ENCODE measurements at regions not wholly inside any gene's neighbourhood (a gene's known extent, or its start where the extent isn't known, plus 50 kb on each side); places are given as distances from the start of the nearest gene placed in this dataset.

DNA sequence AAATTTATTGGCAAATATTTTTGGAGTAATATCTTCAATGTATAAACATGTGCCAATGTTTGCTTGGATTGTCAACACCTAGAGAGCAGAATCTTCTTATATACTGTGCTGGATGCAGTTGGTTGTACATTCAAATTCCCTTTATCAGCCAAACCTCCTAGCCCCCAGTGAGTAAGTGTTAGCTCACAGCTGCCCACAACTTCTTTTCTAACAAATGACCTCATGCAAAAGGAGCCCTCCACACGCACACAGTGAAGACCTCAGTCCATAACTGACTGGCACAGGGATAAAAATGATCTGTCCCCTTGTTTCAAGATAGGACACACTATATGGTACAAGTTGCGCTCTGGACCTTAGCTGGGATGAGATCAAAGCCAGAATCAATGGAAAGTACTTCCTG is 458.0 kb upstream of the NWD2 start:
- no peak for DNase-seq (ENCODE audit: low read depth in 4 of 4, low spot score in 1 of 4)

DNA sequence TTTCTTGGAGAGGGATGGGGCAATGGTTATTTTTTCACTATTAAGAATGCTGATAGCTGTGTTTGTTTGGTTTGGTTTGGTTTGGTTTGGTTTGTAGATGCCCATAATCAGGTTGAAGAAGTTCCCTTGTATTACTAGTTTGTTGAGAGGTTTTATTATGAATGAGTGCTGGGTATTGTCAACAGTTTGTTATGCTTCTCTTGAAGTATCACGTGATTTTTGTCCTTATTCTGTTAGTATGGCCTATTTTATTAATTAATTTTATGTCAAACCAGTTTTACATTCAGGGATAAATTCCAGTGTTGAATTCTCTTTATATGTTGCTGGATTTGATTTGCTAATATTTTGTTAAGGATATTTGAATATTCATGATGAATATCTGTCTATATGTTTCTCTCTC is 449.8 kb upstream of the NWD2 start:
- DNase-seq (ENCODE audit: low read depth in 4 of 4, low spot score in 1 of 4): no peak

DNA sequence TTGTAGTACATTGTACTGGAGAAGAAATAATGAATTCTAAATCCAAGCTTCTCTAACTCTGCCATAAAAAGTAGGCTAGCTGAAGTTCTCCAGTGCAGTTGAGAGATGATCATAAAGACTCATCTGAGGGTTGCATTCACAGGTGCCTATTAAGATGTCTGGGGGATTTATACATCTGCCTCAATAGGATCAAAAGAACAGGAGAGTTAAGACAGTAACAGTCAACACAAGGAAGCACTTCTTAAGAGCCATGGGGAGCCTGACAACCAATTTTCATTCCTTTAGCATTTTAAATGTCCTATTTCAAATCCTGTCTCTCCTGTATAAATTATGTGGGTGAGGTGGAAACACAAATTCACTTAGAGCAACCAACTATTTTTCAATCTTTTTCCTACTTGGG is 432.4 kb upstream of the NWD2 start:
- DNase-seq (ENCODE audit: low read depth in 4 of 4, low spot score in 1 of 4): no peak

- DNase-seq (ENCODE audit: low read depth in 4 of 4, low spot score in 1 of 4): no peak
Measured at GRCh38 chr4:36815536-36815935, 429.0 kb upstream of the NWD2 start.

GRCh38 chr4:36823199-36823967 is 421.2 kb upstream of the NWD2 start:
- DNase-seq (ENCODE audit: low read depth in 4 of 4, low spot score in 1 of 4): no peak

DNA sequence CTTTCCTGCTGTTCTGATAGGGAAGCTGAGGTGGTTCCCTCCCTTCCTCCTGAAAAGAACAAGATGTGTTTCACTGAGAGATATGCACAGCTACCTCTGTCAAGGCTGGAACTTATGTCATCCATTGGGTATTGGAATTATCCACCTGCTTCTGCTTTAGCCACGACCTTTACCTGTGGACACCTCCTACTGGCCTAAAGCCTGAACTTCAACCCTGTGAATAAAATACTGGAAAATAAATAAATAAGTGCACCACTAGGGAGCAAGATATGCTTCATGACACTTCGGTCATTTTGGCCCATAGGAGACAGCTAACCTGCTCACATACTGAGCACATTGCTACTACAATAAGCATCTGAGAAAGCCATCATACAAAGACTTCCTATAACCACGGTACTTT is 419.9 kb upstream of the NWD2 start:
- no peak for DNase-seq (ENCODE audit: low read depth in 4 of 4, low spot score in 1 of 4)

DNA sequence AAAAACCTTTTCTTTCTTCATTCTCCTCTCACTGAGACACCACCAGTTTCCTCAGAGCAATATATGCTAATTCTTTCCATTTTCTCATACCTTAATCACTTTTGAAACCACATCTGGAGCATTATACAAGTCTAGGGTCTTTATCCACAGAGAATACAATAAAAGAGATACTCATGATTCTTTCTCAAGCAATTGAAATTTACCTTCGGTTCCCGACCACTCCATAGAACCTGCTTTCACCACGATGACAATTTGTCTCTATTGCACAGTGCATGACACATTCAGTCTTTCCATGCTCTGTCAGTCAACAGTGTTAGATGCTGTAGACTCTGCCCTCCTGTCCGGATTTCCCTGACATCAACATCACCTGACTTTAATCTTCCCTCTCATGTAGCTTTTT is 409.3 kb upstream of the NWD2 start:
- no peak for DNase-seq (ENCODE audit: low read depth in 4 of 4, low spot score in 1 of 4)

- no peak for DNase-seq (ENCODE audit: low read depth in 4 of 4, low spot score in 1 of 4)
Measured at GRCh38 chr4:36841583-36842326, 402.8 kb upstream of the NWD2 start.

DNA sequence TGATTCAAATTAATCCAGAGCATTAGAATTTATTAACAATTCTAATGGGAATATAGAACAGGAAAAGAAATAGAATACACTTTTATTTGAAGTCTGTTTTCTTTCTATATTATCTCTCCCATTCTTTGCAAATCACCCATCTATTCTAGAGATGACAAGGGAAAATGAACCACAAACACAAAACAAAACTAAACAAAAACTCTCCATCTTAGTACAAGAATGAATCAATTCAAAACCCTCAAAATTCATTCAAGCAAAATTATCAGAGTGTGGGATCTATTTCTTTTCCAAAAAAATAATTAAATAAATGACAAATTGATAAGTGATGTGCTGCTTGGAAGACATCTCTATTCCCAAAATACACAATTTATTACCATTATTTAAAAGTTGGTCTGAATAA is 400.1 kb upstream of the NWD2 start:
- DNase-seq (ENCODE audit: low read depth in 4 of 4, low spot score in 1 of 4): no peak

GRCh38 chr4:36852856-36853255 is 391.7 kb upstream of the NWD2 start:
- DNase-seq (ENCODE audit: low read depth in 4 of 4, low spot score in 1 of 4): no peak

- DNase-seq (ENCODE audit: low read depth in 4 of 4, low spot score in 1 of 4): no peak
Measured at GRCh38 chr4:36854554-36854953, 390.0 kb upstream of the NWD2 start.

DNA sequence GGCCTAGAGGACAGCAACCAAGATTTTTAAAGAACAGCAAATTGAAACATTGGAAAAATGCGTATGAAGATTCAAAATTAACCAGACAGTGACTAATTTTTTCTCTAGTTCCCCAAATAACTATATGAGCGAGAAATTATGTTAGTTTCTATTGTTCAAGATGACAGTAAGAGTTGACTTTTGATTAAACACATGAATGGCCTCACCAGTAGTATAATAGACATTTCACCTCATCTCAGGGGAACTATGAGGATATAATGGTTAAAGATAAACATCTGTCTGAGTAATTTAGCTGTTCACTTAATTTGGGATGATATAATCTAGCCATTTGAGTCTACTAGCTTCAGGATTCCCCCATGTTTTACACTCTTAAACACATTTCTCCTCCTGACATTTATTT is 380.9 kb upstream of the NWD2 start:
- DNase-seq (ENCODE audit: low read depth in 4 of 4, low spot score in 1 of 4): no peak

GRCh38 chr4:36870121-36870520 is 374.4 kb upstream of the NWD2 start:
- DNase-seq (ENCODE audit: low read depth in 4 of 4, low spot score in 1 of 4): no peak

- DNase-seq (ENCODE audit: low read depth in 4 of 4, low spot score in 1 of 4): no peak
Measured at GRCh38 chr4:36872679-36873078, 371.9 kb upstream of the NWD2 start.

GRCh38 chr4:36884151-36884550 is 360.4 kb upstream of the NWD2 start:
- DNase-seq (ENCODE audit: low read depth in 4 of 4, low spot score in 1 of 4): no peak

GRCh38 chr4:36891971-36892370 is 352.6 kb upstream of the NWD2 start:
- DNase-seq (ENCODE audit: low read depth in 4 of 4, low spot score in 1 of 4): no peak

DNA sequence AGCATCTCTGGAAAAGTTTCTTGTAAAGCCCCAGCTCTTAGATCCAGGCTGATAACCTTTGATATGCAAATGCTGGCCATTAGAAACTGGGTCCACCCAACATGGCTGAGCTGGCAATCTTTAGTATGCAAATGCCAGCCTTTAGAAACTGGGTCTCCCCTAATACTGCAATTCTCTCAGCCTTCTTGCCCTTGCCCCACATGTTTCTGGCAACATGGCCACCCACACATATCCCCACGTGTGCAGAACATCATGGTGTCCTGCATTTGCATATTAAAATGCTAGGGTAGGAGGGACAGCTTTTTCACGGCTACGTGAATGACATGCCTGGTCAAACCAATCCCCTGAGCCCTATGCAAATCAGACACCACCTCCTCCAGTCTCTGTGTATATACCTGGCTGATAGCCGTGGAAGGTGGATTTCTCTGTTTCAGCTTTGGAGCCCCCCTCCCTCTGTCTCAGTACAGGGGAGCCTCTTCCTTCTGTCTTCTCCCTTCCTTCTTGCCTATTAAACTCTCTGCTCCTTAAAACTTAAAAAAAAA is 344.0 kb upstream of the NWD2 start:
- no peak for DNase-seq (ENCODE audit: low read depth in 4 of 4, low spot score in 1 of 4)

DNA sequence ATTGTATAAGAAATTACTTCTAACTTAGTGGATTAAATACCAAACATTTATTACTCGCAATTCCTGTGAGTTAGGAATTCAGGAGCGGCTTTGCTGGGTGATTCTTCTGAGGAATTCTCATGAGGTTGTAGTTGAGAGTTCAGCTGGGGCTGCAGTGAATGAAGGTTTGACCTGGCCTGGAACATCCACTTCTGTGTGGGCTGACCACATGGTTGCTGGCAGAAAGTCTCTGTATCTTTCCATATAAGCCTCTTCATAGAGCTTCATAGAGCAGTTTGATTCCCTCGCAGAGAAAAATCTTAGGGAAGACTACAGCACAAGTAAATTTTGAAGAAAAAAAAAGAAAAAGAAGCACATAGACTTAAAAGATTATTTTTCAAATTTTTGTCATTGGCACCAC is 339.7 kb upstream of the NWD2 start:
- DNase-seq (ENCODE audit: low read depth in 4 of 4, low spot score in 1 of 4): no peak

DNA sequence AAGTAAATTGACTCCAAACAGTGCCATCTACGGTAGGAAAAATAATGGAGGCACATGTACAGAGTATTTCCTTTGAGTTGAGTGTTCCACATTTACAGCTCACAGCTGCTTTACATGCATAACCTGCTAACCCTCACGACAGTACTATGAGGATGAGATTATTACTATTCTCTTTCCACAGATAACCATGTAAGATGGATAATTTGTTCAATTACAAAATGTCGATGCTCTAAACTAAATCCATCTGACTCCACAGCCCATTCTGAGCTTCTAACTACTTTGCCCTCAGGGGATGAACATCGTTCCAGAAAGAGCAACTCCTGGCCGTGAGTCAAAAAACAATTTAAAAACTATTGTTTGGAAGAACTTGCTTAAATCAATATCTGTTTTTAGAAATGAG is 330.4 kb upstream of the NWD2 start:
- DNase-seq (ENCODE audit: low read depth in 4 of 4, low spot score in 1 of 4): no peak

DNA sequence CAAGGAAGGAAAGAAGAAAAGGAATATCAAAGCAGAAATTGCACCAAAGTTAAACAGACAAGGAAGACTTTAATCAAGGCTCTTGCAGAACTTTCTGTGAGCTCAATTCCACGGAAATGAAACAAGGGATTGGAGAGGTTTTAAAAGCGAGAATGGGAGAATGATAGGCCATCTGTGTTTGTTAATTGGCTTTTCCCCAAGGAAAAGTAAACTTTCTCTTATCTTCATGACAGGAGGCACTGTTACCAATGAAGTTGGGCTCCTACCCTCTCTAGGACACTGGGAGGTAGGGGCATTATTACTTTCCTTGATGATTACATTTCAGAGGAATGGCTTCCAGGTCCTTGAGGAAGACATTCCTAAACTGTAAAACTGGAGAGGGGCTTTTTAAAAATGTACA is 328.8 kb upstream of the NWD2 start:
- DNase-seq (ENCODE audit: low read depth in 4 of 4, low spot score in 1 of 4): no peak

GRCh38 chr4:36917413-36917812 is 327.1 kb upstream of the NWD2 start:
- no peak for DNase-seq (ENCODE audit: low read depth in 4 of 4, low spot score in 1 of 4)

GRCh38 chr4:36919721-36920120 is 324.8 kb upstream of the NWD2 start:
- DNase-seq (ENCODE audit: low read depth in 4 of 4, low spot score in 1 of 4): no peak
